Esophagus muscularis mucosa (tissue), 4 donors: ENCODE measurements at regions not wholly inside any gene's neighbourhood (a gene's known extent, or its start where the extent isn't known, plus 50 kb on each side); places are given as distances from the start of the nearest gene placed in this dataset.

ENCODE experiments used
- DNase-seq: peaks from one replicate; pipeline ENCODE4 v3.0.0-alpha.2; 2017; ENCODE audit errors: extremely low spot score
- H3K27ac ChIP-seq, 4 donors: fragments of 200-600 bp; sonication (generic); replicated peaks in 1 of 4; 1 replicate in 3 of 4; 2 replicates in 1 of 4; pipeline ENCODE4 v1.5.1; 2016 to 2019; ENCODE audit warnings: mild to moderate bottlenecking in 1 of 4
- H3K27me3 ChIP-seq, 4 donors: fragments of 200-600 bp; sonication (generic); one replicate each; pipeline versions ENCODE4 v1.5.1 to v1.6.0; 2016 to 2019
- H3K36me3 ChIP-seq, 4 donors: fragments of 200-600 bp; sonication (generic); one replicate each; pipeline ENCODE4 v1.5.1; 2016 to 2019
- H3K4me1 ChIP-seq, 4 donors: fragments of 200-600 bp; sonication (generic); one replicate each; pipeline ENCODE4 v1.5.1; 2016 to 2019
- H3K4me3 ChIP-seq, 4 donors: fragments of 200-600 bp; sonication (generic); 1 replicate in 2 of 4; 2 replicates in 2 of 4; pipeline ENCODE4 v1.5.1; 2016 to 2019; ENCODE audit warnings: mild to moderate bottlenecking in 4 of 4, moderate library complexity in 1 of 4
- H3K9me3 ChIP-seq, 4 donors: fragments of 200-600 bp; sonication (generic); 1 replicate in 3 of 4; 2 replicates in 1 of 4; pipeline ENCODE4 v1.5.1; 2016 to 2019
- EP300 ChIP-seq: sonication (generic); formaldehyde crosslinking; IDR thresholded peaks from one replicate; pipeline ENCODE4 v1.6.1; 2017; ENCODE audit warnings: antibody characterized with exemption
- POLR2A ChIP-seq: fragments of 450-650 bp; IDR thresholded peaks from one replicate; pipeline ENCODE4 v1.6.1; 2017; ENCODE audit warnings: antibody characterized with exemption, moderate library complexity, mild to moderate bottlenecking, low read depth
- POLR2AphosphoS5 ChIP-seq, 2 donors: sonication (generic); formaldehyde crosslinking; IDR thresholded peaks; one replicate each; pipeline ENCODE4 v1.6.1; 2017; ENCODE audit warnings: antibody characterized with exemption in 2 of 2
- WGBS: methylation state at CpG from one replicate; pipeline ENCODE4 v1.1.5; 2018; 5-methylcytosine and 5-hydroxymethylcytosine counted together
- intact Hi-C: fragments of 100-400 bp; cut with DNase I; formaldehyde crosslinking; loops from one replicate; pipeline ENCODE4 v1.15.1; 2023
- TF ChIP-seq, protein P1 (sequence below), 3 experiments: fragments of 200-600 bp in 2 of 3; fragments of 450-650 bp in 1 of 3; sonication (generic) in 2 of 3; IDR thresholded peaks; one replicate each; pipeline ENCODE4 v1.5.1; 2017 to 2019; ENCODE audit warnings: antibody characterized with exemption in 3 of 3, mild to moderate bottlenecking in 2 of 3, moderate library complexity in 1 of 3

DNA sequence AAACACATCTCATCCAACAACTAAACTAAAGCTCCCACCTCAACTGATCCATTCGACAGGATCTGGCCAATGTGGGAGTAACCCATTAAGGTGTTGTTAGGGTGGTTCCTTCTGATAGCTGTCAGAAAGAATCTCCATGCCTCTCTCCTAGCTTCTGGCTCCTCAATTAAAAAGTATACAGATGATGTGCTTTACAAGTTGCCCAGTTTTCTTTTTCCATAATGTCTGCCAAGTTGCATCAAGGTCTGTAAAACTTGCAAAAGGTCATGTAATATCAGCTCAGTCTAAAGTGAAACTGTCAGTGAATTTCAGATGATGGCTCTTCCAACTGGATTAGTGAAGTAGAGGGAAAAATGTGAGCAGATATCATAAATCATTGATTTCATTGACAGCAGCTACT is 191.8 kb downstream of the RAB28 start:
- Histone ChIP-seq H3K4me3 (no peak overlapping the region), H3K27me3 (no peaks in the 10 kb centered on the region), H3K9me3 (peaks cover 0 to 10% (median 8%) of the 10 kb centered on the region in 4 donors), H3K36me3 (peaks cover 0 to 4% (median 0%) of the 10 kb centered on the region in 4 donors), H3K27ac (no peak overlapping the region), H3K4me1 (peaks cover 0 to 11% (median 6%) of the 10 kb centered on the region in 4 donors)
- TF ChIP-seq POLR2AphosphoS5 (IDR thresholded peaks at IDR 0.05) (no peak), POLR2A (no peak), EP300 (no peak)
- TF ChIP-seq, protein P1, sequence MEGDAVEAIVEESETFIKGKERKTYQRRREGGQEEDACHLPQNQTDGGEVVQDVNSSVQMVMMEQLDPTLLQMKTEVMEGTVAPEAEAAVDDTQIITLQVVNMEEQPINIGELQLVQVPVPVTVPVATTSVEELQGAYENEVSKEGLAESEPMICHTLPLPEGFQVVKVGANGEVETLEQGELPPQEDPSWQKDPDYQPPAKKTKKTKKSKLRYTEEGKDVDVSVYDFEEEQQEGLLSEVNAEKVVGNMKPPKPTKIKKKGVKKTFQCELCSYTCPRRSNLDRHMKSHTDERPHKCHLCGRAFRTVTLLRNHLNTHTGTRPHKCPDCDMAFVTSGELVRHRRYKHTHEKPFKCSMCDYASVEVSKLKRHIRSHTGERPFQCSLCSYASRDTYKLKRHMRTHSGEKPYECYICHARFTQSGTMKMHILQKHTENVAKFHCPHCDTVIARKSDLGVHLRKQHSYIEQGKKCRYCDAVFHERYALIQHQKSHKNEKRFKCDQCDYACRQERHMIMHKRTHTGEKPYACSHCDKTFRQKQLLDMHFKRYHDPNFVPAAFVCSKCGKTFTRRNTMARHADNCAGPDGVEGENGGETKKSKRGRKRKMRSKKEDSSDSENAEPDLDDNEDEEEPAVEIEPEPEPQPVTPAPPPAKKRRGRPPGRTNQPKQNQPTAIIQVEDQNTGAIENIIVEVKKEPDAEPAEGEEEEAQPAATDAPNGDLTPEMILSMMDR (IDR thresholded peaks at IDR 0.05), result no peak
- intact Hi-C loops, result no loop called here
- 40% methylated on average over 1 of the region's 1 CpG for WGBS
- DNase-seq, result no peak

DNA sequence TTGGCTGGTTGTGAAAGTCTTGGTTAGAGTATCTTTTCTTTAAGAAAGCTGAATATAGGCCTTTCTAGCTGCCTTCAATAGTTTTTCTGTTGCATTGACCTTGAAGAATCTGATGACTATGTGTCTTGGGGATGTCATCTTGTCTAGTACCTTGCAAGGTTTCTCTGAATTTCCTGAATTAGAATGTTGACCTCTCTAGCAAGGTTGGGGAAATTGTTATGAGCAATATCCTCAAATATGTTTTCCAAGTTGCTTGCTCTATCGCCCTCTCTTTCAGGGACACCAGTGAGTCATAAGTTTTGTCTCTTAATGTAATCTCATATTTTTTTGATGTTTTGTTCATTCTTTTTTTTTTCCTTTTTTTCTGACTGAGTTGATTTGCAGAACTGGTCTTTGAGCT is 194.7 kb downstream of the RAB28 start:
- no peaks in the 10 kb centered on the region for H3K36me3 ChIP-seq
- 64% methylated on average over 1 of the region's 1 CpG for WGBS
- intact Hi-C loops, result no loop called here

DNA sequence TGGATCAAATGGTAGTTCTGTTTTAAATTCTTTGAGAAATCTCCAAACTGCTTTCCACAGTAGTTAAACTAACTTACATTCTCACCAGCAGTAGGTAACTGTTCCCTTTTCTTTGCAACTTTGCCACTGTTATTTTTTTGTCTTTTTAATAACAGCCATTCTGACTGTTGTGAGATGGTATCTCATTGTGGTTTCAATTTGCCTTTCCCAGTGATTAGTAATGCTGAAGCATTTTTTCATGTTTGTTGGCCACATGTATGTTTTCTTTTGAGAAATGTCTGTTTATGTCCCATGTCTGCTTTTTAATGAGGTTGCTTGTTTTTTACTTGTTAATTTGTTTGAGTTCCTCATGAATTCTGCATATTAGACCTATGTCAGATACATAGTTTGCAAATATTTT is 198.8 kb downstream of the RAB28 start:
- H3K4me3 ChIP-seq, result no peak overlapping the region
- TF ChIP-seq, protein P1 (IDR thresholded peaks at IDR 0.05), result no peak
- no peak for TF ChIP-seq POLR2AphosphoS5 (IDR thresholded peaks at IDR 0.05)
- TF ChIP-seq EP300, result no peak
- TF ChIP-seq POLR2A, result no peak
- intact Hi-C loops, result no loop called here
- peaks cover 0 to 12% (median 0%) of the 10 kb centered on the region in 4 donors for H3K9me3 ChIP-seq
- H3K27me3 ChIP-seq, result no peaks in the 10 kb centered on the region
- no peak for DNase-seq
- no peak overlapping the region for H3K27ac ChIP-seq
- H3K36me3 ChIP-seq, result no peaks in the 10 kb centered on the region
- no peaks in the 10 kb centered on the region for H3K4me1 ChIP-seq

More for the DNA sequence above, 194.7 kb downstream of the RAB28 start:
- Histone ChIP-seq H3K27me3 (no peaks in the 10 kb centered on the region), H3K4me3 (no peak overlapping the region), H3K27ac (no peak overlapping the region), H3K4me1 (peaks cover 0 to 5% (median 0%) of the 10 kb centered on the region in 4 donors), H3K9me3 (peaks cover 0 to 12% (median 0%) of the 10 kb centered on the region in 4 donors)
- TF ChIP-seq EP300 (no peak), POLR2AphosphoS5 (IDR thresholded peaks at IDR 0.05) (no peak), POLR2A (no peak)
- TF ChIP-seq, protein P1 (IDR thresholded peaks at IDR 0.05), result no peak
- no peak for DNase-seq

DNA sequence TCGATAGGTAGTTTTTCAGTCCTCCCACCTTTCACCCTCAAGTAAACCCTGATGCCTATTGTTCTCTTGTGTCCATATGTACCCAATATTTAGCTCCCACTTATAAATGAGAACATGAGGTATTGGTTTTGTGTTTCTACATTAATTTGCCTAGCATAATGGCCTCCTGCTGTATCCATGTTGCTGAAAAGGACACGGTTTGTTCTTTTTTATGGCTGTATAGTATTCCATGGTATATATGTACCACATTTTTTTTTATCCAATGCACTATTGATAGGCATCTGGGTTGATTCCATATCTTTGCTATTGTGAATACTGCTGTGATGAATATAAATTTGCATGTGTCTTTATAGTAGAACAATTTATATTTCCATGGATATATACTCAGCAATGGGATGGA is 199.2 kb downstream of the RAB28 start:
- intact Hi-C loops, result no loop called here
- no peak for DNase-seq
- no peaks in the 10 kb centered on the region for H3K36me3 ChIP-seq
- H3K4me1 ChIP-seq, result no peaks in the 10 kb centered on the region
- H3K27me3 ChIP-seq, result no peaks in the 10 kb centered on the region
- TF ChIP-seq EP300 (no peak), POLR2A (no peak), POLR2AphosphoS5 (IDR thresholded peaks at IDR 0.05) (no peak)
- TF ChIP-seq, protein P1 (IDR thresholded peaks at IDR 0.05), result no peak
- H3K27ac ChIP-seq, result no peak overlapping the region
- peaks cover 0 to 12% (median 0%) of the 10 kb centered on the region in 4 donors for H3K9me3 ChIP-seq
- H3K4me3 ChIP-seq, result no peak overlapping the region
- 84% methylated on average over 2 of the region's 2 CpGs for WGBS

DNA sequence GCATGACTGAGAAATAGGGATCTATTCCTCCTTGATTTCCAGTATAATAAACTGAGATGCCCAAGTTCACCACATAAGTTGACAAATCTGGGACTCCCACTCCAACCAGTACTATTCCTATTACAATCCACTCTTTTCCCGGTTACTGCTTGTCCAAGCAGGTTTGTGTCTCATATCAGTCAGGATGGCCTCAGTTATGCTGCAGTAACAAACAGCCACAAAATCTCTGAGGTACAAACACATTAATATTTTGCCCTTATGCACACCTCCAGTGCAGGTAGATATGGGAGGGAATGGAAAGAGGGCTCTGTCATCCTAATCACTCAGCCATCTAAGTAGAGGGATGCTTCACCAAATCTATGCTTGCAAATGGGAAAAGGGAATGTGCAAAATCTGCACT is 207.8 kb downstream of the RAB28 start:
- Histone ChIP-seq H3K4me3 (no peak overlapping the region), H3K27ac (no peak overlapping the region), H3K9me3 (peaks cover 0 to 42% (median 30%) of the 10 kb centered on the region in 4 donors), H3K4me1 (no peaks in the 10 kb centered on the region), H3K27me3 (no peaks in the 10 kb centered on the region), H3K36me3 (no peaks in the 10 kb centered on the region)
- no peak for DNase-seq
- WGBS, result 100% methylated on average over 1 of the region's 1 CpG
- TF ChIP-seq, protein P1 (IDR thresholded peaks at IDR 0.05), result no peak
- TF ChIP-seq POLR2A (no peak), EP300 (no peak), POLR2AphosphoS5 (IDR thresholded peaks at IDR 0.05) (no peak)
- intact Hi-C loops, result no loop called here
